ENCODE measurements at regions not wholly inside any gene's neighbourhood (a gene's known extent, or its start where the extent isn't known, plus 50 kb on each side); places are given as distances from the start of the nearest gene placed in this dataset.

DNA sequence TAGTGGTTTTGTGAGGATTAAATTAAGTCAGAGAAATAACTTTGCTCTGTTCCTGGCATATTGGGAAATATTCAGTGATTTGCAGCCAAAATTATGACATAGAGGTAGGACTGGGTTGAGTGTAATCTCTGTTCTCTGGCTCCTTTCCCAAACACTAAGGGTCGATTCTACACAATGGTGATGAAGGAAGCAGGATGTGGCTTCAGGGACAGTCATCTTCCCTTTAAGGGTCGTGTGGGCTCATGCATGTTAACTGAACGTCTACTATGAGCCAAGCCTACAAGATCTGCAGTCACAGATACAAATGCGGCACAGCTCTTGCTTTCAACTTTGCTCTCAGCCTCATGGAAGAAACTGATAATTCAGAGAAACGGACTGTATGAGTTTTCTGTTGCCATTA, 381.6 kb downstream of the VRK1 start:
- DNase-seq (ENCODE audit: low read depth), result no peak
- no peak overlapping the region for H3K4me3 ChIP-seq (ENCODE audit: low read depth, low read length)
- TF ChIP-seq MAX (IDR thresholded peaks at IDR 0.05; ENCODE audit: low read depth, low read length), result no peak

DNA sequence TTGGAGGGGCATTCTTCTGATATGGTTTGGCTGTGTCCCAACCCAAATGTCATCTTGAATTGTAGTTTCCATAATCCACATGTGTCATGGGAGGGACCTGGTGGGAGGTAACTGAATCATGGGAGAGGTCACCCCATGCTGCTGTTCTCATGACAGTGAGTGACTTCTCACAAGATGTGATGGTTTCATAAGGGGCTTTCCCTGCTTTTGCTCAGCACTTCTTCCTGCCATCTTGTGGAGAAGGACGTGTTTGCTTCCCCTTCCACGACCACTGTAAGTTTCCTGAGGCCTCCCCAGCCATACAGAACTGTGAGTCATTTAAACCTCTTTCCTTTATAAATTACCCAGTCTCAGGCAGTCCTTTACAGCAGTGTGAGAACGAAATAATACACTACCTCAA, 382.4 kb downstream of the VRK1 start:
- no peak overlapping the region for H3K4me3 ChIP-seq (ENCODE audit: low read depth, low read length)
- no peak for TF ChIP-seq MYC (IDR thresholded peaks at IDR 0.05; ENCODE audit: low read depth, low read length)
- TF ChIP-seq MAX (IDR thresholded peaks at IDR 0.05; ENCODE audit: low read depth, low read length), result no peak
- TF ChIP-seq POLR2A (IDR thresholded peaks at IDR 0.05; ENCODE audit: extremely low read depth, insufficient read length), result no peak
- peak; percentile 37 for DNase-seq (ENCODE audit: low read depth)

- H3K4me3 ChIP-seq (ENCODE audit: low read depth, low read length), result no peak overlapping the region
- DNase-seq (ENCODE audit: low read depth), result peak; percentile 75
- TF ChIP-seq MYC (IDR thresholded peaks at IDR 0.05; ENCODE audit: low read depth, low read length) (peak; percentile 59), MAX (IDR thresholded peaks at IDR 0.05; ENCODE audit: low read depth, low read length) (peak; percentile 80), CTCF (IDR thresholded peaks at IDR 0.05; ENCODE audit: low read depth, low read length) (peak; percentile 28), POLR2A (IDR thresholded peaks at IDR 0.05; ENCODE audit: extremely low read depth, insufficient read length) (no peak)
Measured at GRCh38 chr14:97180304-97181200, 383.4 kb downstream of the VRK1 start.

- no peak for TF ChIP-seq MYC (IDR thresholded peaks at IDR 0.05; ENCODE audit: low read depth, low read length)
- peak; percentile 19 for TF ChIP-seq CTCF (IDR thresholded peaks at IDR 0.05; ENCODE audit: low read depth, low read length)
- peak; percentile 21 for DNase-seq (ENCODE audit: low read depth)
- H3K4me3 ChIP-seq (ENCODE audit: low read depth, low read length), result no peak overlapping the region
Measured at GRCh38 chr14:97185186-97185585, 388.0 kb downstream of the VRK1 start.

GRCh38 chr14:97187916-97188315, 390.7 kb downstream of the VRK1 start:
- DNase-seq (ENCODE audit: low read depth), result no peak
- no peak for TF ChIP-seq MYC (IDR thresholded peaks at IDR 0.05; ENCODE audit: low read depth, low read length)
- no peak for TF ChIP-seq MAX (IDR thresholded peaks at IDR 0.05; ENCODE audit: low read depth, low read length)
- TF ChIP-seq POLR2A (IDR thresholded peaks at IDR 0.05; ENCODE audit: extremely low read depth, insufficient read length), result no peak
- TF ChIP-seq CTCF (IDR thresholded peaks at IDR 0.05; ENCODE audit: low read depth, low read length), result no peak
- no peak overlapping the region for H3K4me3 ChIP-seq (ENCODE audit: low read depth, low read length)

DNA sequence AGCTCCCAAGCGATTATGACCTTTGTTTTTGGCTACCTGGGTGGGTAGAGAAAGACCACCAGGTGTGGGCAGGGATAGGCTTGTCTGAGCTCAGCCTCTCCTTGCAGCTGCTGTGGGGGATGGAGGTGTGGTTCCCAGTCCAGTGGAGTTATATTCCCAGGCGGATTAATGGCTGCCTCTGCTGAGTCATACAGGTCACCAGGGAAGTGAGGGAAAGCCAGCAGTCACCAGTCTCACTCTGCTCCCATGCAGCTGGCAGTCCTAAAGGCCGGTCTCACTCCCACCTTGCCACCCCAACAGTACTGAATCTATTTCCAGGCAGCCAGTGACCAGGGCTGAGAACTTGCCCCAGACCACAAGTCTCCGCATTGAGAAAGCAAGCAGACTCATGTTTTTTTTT, 399.2 kb downstream of the VRK1 start:
- TF ChIP-seq MAX (IDR thresholded peaks at IDR 0.05; ENCODE audit: low read depth, low read length), result no peak
- no peak for TF ChIP-seq MYC (IDR thresholded peaks at IDR 0.05; ENCODE audit: low read depth, low read length)
- no peak for TF ChIP-seq CTCF (IDR thresholded peaks at IDR 0.05; ENCODE audit: low read depth, low read length)
- TF ChIP-seq POLR2A (IDR thresholded peaks at IDR 0.05; ENCODE audit: extremely low read depth, insufficient read length), result no peak
- no peak for DNase-seq (ENCODE audit: low read depth)
- H3K4me3 ChIP-seq (ENCODE audit: low read depth, low read length), result no peak overlapping the region

All from NB4 (cell line).